Activated CD4-positive, alpha-beta memory T cell treated with anti-CD3 and anti-CD28 coated beads for 36 hours (primary cell): ENCODE measurements at regions not wholly inside any gene's neighbourhood (a gene's known extent, or its start where the extent isn't known, plus 50 kb on each side); places are given as distances from the start of the nearest gene placed in this dataset.
A peak's percentile ranks its signal among the peaks of the same experiment; 100 is the strongest.

Experiments used
- CTCF ChIA-PET: fragments of 350-600 bp; sonication (Branson Sonifier 250); formaldehyde crosslinking; loops from one replicate; lab custom pipeline; 2021; ENCODE audit warnings: antibody characterized with exemption, inconsistent platforms; lab: Charles Lee
- POLR2A ChIA-PET: fragments of 350-600 bp; sonication (Branson Sonifier 250); formaldehyde crosslinking; loops from one replicate; lab custom pipeline; 2021; ENCODE audit warnings: antibody characterized with exemption; lab: Charles Lee
- DNase-seq: peaks from one replicate; pipeline ENCODE4 v3.0.0-alpha.2; 2020
- H3K27ac Mint-ChIP-seq: one replicate; pipeline ENCODE4 v1.8.0; 2021; ENCODE audit warnings: mixed read lengths
- H3K27me3 Mint-ChIP-seq: one replicate; pipeline ENCODE4 v1.8.0; 2021; ENCODE audit warnings: mixed read lengths
- H3K36me3 Mint-ChIP-seq: one replicate; pipeline ENCODE4 v1.8.0; 2021; ENCODE audit warnings: mixed read lengths
- H3K4me1 Mint-ChIP-seq: one replicate; pipeline ENCODE4 v1.8.0; 2021; ENCODE audit warnings: low read depth, mixed read lengths
- H3K4me3 Mint-ChIP-seq: one replicate; pipeline ENCODE4 v1.8.0; 2021; ENCODE audit warnings: mild to moderate bottlenecking, mixed read lengths
- H3K9me3 Mint-ChIP-seq: one replicate; pipeline ENCODE4 v1.8.0; 2021; ENCODE audit warnings: mixed read lengths
- intact Hi-C: fragments of 100-400 bp; cut with micrococcal nuclease; formaldehyde crosslinking; loops from one replicate; pipeline ENCODE4 v1.15.1; 2023

DNA sequence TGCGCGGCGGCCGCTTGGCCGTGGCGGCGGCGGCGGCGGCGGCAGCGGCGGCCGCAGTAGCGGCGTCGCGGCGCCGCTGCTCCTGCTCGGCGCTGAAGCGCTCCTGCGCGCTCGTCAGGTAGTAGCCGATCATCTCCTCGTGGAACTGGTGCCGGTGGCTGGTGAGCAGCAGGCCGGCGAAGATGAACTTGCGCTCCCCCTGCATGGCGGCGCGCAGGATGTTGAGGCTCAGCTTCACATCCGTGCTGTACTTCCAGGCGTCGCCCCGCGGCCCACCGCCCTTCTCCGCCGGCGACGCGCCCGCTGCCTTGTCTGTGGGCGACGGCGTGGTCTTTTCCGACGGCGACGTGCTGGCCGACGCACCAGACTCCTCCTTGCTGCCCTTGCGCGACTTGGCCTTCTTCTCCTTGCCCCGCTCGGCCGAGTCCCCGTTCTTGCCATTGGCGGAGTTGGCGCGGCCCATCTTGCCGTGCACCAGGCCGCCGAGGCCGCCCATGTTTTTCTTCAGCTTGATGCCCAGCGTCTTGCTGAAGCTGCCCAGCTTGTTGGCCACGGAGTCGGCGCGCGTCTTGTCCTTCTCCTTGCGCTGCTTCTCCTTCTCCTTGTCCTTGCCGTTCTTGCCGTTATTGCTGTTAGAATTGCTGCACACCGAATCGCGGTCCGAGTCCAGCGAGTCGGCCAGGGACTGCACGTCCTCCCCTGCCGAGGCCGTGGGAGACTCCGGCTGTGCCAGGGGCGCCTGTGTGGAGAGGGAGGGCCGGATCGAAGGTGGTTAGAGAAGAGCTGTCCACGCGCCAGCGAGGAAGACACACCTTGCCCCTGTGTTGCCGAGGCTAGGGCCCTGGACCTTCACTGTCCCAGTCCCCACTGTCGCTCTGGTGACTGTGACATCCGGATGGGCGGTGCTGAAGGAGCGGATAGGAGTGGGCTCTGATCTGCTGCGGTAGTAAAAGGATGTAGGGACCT lies 157.6 kb downstream of the KLF13 start:
- H3K27ac Mint-ChIP-seq, result peak overlapping the region; percentile 85
- ChIA-PET POLR2A (interaction anchor here (0.6 to 3.9 kb wide), 8 partner anchors 10 to 158 kb away, joined by 3 to 36 read pairs (median 4); partner anchors contain the start of gene KLF13), CTCF (interaction anchor here (1.0 to 3.5 kb wide), 7 partner anchors 10 to 118 kb away, joined by 3 to 20 read pairs (median 8); no protein-coding TSS in a partner anchor)
- peaks cover 14% of the 10 kb centered on the region for H3K36me3 Mint-ChIP-seq
- DNase-seq, result peak; percentile 54
- peaks cover 5% of the 10 kb centered on the region for H3K27me3 Mint-ChIP-seq
- intact Hi-C loops, result loop anchor here (1.0 to 10.0 kb wide), 5 partner anchors 10 to 579 kb away; partner anchors contain the start of genes FAN1, KLF13 and MTMR10
- H3K4me1 Mint-ChIP-seq, result peaks cover 66% of the 10 kb centered on the region
- H3K4me3 Mint-ChIP-seq, result peak overlapping the region; percentile 81
- no peaks in the 10 kb centered on the region for H3K9me3 Mint-ChIP-seq

- peak overlapping the region; percentile 81 for H3K4me3 Mint-ChIP-seq
- DNase-seq, result no peak
- peaks cover 5% of the 10 kb centered on the region for H3K27me3 Mint-ChIP-seq
- POLR2A ChIA-PET, result interaction anchor here (0.6 to 3.9 kb wide), 4 partner anchors 11 to 138 kb away, joined by 3 to 27 read pairs (median 4); no protein-coding TSS in a partner anchor
- intact Hi-C loops, result loop anchor here (5.0 to 10.0 kb wide), 4 partner anchors 223 to 580 kb away; partner anchors contain the start of genes FAN1 and MTMR10
- no peaks in the 10 kb centered on the region for H3K9me3 Mint-ChIP-seq
- CTCF ChIA-PET, result interaction anchor here (2.4 to 3.5 kb wide), 2 partner anchors 11 to 119 kb away, joined by 20 read pairs; no protein-coding TSS in a partner anchor
- peaks cover 68% of the 10 kb centered on the region for H3K4me1 Mint-ChIP-seq
- H3K27ac Mint-ChIP-seq, result peak overlapping the region; percentile 85
- H3K36me3 Mint-ChIP-seq, result peaks cover 14% of the 10 kb centered on the region
These were observed 158.4 kb downstream of the KLF13 start for GRCh38 chr15:31484986-31485385.

- intact Hi-C loops, result loop anchor here (5.0 to 10.0 kb wide), 4 partner anchors 223 to 581 kb away; partner anchors contain the start of genes FAN1 and MTMR10
- Mint-ChIP-seq H3K27me3 (peaks cover 5% of the 10 kb centered on the region), H3K4me3 (no peak overlapping the region), H3K27ac (no peak overlapping the region), H3K9me3 (no peaks in the 10 kb centered on the region), H3K4me1 (peaks cover 68% of the 10 kb centered on the region), H3K36me3 (peaks cover 14% of the 10 kb centered on the region)
- POLR2A ChIA-PET, result interaction anchor here (0.6 to 3.9 kb wide), 2 partner anchors 11 to 51 kb away, joined by 3 to 27 read pairs; no protein-coding TSS in a partner anchor
- no peak for DNase-seq
- CTCF ChIA-PET, result no interaction called here
These were observed 158.8 kb downstream of the KLF13 start for GRCh38 chr15:31485431-31485830.

GRCh38 chr15:31485911-31486461 lies 159.4 kb downstream of the KLF13 start:
- no peak overlapping the region for H3K4me3 Mint-ChIP-seq
- peaks cover 2% of the 10 kb centered on the region for H3K9me3 Mint-ChIP-seq
- no peak overlapping the region for H3K27ac Mint-ChIP-seq
- H3K4me1 Mint-ChIP-seq, result peaks cover 68% of the 10 kb centered on the region
- POLR2A ChIA-PET, result interaction anchor here (0.5 kb wide), 1 partner anchor 811 kb away, joined by 5 read pairs; no protein-coding TSS in a partner anchor
- CTCF ChIA-PET, result interaction anchor here (6.0 to 6.1 kb wide), 2 partner anchors 12 to 48 kb away, joined by 90 to 312 read pairs; no protein-coding TSS in a partner anchor
- H3K27me3 Mint-ChIP-seq, result peaks cover 5% of the 10 kb centered on the region
- no peak for DNase-seq
- peaks cover 16% of the 10 kb centered on the region for H3K36me3 Mint-ChIP-seq
- intact Hi-C loops, result loop anchor here (5.0 to 10.0 kb wide), 4 partner anchors 224 to 581 kb away; partner anchors contain the start of genes FAN1 and MTMR10

DNA sequence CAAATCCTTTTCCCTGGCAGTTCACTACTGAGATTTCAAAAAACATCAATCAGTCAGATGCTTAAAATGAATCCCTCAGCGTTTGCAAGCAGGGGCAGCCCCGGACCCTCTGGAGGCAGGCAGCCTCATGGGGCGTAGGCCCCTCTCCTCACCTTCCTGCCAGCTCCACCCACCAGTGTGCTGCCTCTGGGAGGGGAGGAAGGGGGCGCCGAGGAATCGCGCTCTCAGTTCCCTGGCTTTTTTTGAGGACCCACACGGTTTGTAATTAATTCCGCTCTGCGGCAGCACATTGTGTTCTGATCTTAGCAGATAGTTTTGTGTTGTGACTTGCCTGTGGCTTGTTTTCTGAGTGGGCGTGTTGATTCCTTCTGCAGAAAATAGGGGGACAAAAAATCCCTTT lies 159.9 kb downstream of the KLF13 start:
- Mint-ChIP-seq H3K4me3 (no peak overlapping the region), H3K27ac (no peak overlapping the region), H3K9me3 (peaks cover 8% of the 10 kb centered on the region), H3K36me3 (peaks cover 19% of the 10 kb centered on the region), H3K4me1 (peaks cover 68% of the 10 kb centered on the region), H3K27me3 (peaks cover 5% of the 10 kb centered on the region)
- CTCF ChIA-PET, result interaction anchor here (4.9 to 6.1 kb wide), 3 partner anchors 12 to 272 kb away, joined by 86 to 312 read pairs (median 90); no protein-coding TSS in a partner anchor
- intact Hi-C loops, result loop anchor here (5.0 to 10.0 kb wide), 4 partner anchors 224 to 582 kb away; partner anchors contain the start of genes FAN1 and MTMR10
- DNase-seq, result no peak
- POLR2A ChIA-PET, result interaction anchor here (0.5 kb wide), 1 partner anchor 812 kb away, joined by 5 read pairs; no protein-coding TSS in a partner anchor

DNA sequence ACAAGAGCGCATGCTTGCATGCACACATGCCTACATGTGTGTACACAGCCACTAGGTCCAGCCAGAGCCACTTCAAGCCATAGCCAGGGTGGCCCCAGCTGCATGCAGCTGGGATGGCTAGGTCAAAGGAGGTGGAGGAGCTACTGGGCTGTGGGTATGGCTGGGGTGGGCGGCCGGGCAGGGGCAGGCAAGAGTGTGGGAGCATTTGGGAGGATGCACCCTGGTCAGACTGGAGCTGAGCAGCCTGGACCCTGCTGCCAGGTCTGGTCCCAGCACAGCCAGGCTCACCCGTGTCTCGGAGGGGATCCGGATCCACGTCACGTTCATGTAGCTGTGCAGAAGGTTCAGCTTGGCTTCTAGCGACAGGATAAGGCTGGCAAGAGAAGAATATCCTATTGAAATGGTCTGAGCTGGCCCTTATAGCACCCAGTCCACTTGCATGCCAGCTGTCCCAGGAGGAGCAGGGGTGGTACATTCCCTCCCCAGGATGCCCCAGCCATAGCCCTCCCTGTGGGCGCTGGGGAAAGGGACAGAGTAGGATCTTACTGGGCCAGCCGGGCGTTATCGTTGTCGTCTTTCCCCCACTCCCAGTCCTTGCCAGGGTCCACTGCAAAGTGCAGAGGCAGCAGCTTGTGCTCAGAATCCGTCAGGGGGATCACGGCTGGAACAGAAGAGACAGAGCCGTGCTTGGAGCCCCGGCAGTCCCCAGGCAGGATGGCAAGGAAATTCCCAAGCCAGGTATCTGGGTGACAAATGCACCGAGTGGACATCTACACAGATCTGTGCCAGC lies 160.5 kb downstream of the KLF13 start:
- ChIA-PET POLR2A (interaction anchor here (1.0 to 2.3 kb wide), 4 partner anchors 28 to 272 kb away, joined by 3 to 11 read pairs (median 7); no protein-coding TSS in a partner anchor), CTCF (interaction anchor here (0.8 to 6.1 kb wide), 15 partner anchors 13 to 505 kb away, joined by 3 to 312 read pairs (median 18); partner anchors contain the start of gene KLF13)
- H3K4me1 Mint-ChIP-seq, result peaks cover 64% of the 10 kb centered on the region
- H3K27me3 Mint-ChIP-seq, result peaks cover 5% of the 10 kb centered on the region
- no peak overlapping the region for H3K4me3 Mint-ChIP-seq
- H3K36me3 Mint-ChIP-seq, result peaks cover 24% of the 10 kb centered on the region
- no peak for DNase-seq
- H3K9me3 Mint-ChIP-seq, result peaks cover 13% of the 10 kb centered on the region
- no peak overlapping the region for H3K27ac Mint-ChIP-seq
- intact Hi-C loops, result loop anchor here (5.0 to 10.0 kb wide), 4 partner anchors 225 to 582 kb away; partner anchors contain the start of genes FAN1 and MTMR10

DNA sequence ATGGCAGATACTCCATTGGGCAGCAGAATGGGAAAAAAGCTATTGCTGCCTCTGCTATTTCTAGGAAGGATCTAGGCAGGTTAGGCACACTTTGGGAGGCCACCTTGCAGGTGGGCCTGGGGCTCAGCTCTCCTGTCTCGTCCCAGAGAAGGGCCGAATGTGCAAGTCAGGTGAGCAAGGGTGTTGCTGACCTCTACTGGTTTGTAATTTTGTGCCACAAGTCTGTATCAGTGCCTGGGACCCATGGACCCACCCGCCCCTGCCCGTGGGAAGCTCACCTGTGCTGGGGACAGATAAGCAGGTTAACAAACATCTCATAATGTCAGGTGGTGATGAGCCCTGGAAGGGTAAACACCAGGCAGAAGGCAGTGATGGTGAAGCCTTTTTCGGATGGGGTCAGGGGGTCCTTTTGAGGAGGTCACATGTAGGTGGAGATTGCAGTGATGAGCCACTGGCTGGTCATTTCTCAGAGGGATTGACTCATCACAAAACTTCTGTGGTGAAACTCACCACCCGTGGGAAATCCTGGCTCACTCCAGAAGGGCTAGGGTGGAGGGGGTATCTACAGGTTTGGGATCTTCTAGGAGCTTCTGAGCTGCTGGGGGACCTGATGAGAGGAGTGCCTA lies 161.3 kb downstream of the KLF13 start:
- intact Hi-C loops, result loop anchor here (1.0 to 10.0 kb wide), 13 partner anchors 14 to 583 kb away; partner anchors contain the start of genes FAN1, KLF13 and MTMR10
- ChIA-PET POLR2A (interaction anchor here (1.0 to 2.3 kb wide), 9 partner anchors 22 to 273 kb away, joined by 3 to 14 read pairs (median 5); no protein-coding TSS in a partner anchor), CTCF (interaction anchor here (0.6 to 6.1 kb wide), 45 partner anchors 8 to 585 kb away, joined by 3 to 312 read pairs (median 6); partner anchors contain the start of gene KLF13)
- Mint-ChIP-seq H3K9me3 (peaks cover 13% of the 10 kb centered on the region), H3K4me1 (peaks cover 57% of the 10 kb centered on the region), H3K36me3 (peaks cover 18% of the 10 kb centered on the region), H3K27me3 (peaks cover 4% of the 10 kb centered on the region), H3K27ac (peak overlapping the region; percentile 65), H3K4me3 (no peak overlapping the region)
- peak; percentile 73 for DNase-seq

DNA sequence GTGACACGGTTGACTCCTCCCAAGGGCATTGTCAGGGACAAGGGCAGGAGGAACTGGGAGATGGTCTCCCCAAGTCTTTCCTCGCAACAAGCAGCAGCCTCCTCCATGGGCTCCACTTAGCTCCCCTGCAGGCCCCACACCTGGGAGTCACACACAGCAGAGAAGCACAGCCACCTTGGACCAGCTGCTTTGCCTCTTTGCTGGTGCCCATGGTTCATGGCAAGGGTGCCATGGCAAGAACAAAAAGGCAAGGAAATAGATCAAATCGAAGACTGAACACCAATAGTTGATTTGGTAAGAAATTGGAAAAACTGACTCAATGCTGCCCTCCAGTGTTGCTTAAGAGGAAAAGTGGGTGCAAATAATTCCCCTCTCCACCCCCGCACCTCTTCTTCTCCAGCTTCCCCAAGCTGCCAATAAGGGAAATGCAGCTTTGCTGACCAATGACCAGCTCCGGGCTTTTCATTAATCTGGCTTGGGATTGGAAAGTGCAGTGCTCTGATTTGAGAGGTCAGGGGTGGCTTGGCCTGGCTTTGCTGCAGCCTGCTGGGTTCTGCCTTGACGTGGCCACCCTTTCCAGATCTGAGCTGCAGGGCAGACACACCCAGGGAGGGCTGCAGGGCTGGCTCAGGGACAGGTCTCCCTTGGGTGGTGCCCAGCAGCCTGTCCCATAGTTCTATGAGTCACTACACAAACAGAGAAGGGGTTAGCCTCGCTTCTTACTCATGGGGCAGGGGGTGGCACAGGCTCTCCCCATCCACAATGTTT lies 162.0 kb downstream of the KLF13 start:
- POLR2A ChIA-PET, result interaction anchor here (1.0 to 2.3 kb wide), 8 partner anchors 23 to 123 kb away, joined by 3 to 14 read pairs (median 6); no protein-coding TSS in a partner anchor
- Mint-ChIP-seq H3K9me3 (peaks cover 13% of the 10 kb centered on the region), H3K36me3 (peaks cover 17% of the 10 kb centered on the region), H3K27ac (peak overlapping the region; percentile 65), H3K4me1 (peaks cover 56% of the 10 kb centered on the region), H3K4me3 (no peak overlapping the region), H3K27me3 (peaks cover 3% of the 10 kb centered on the region)
- CTCF ChIA-PET, result interaction anchor here (0.6 to 6.1 kb wide), 53 partner anchors 9 to 586 kb away, joined by 3 to 312 read pairs (median 5); partner anchors contain the start of gene KLF13
- peak; percentile 54 for DNase-seq
- intact Hi-C loops, result loop anchor here (1.0 to 10.0 kb wide), 13 partner anchors 14 to 584 kb away; partner anchors contain the start of genes FAN1, KLF13 and MTMR10

DNA sequence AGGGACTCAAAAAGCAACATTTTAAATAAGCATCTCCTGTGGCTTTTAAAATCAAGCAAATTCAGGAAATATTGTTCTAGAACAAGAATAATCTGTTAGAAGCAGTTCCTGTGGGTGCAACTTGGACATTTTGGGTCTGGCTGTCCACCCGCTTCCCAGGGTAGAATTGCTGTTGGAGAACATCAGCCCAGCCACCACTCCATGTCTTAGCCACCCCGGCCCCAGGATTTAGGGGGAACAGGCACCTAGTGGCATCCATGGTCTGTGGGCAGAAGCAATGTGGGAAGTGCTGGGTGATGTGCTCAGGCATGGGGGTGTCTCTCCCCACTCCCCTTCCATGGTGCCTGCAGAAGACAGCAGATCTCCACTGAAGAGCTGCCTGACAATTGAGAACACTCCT lies 162.6 kb downstream of the KLF13 start:
- Mint-ChIP-seq H3K4me1 (peaks cover 55% of the 10 kb centered on the region), H3K36me3 (peaks cover 16% of the 10 kb centered on the region), H3K4me3 (no peak overlapping the region), H3K9me3 (peaks cover 13% of the 10 kb centered on the region), H3K27me3 (peaks cover 2% of the 10 kb centered on the region), H3K27ac (no peak overlapping the region)
- DNase-seq, result no peak
- ChIA-PET POLR2A (interaction anchor here (1.2 to 2.3 kb wide), 6 partner anchors 30 to 97 kb away, joined by 4 to 14 read pairs (median 8); no protein-coding TSS in a partner anchor), CTCF (interaction anchor here (0.6 to 6.1 kb wide), 45 partner anchors 9 to 586 kb away, joined by 3 to 312 read pairs (median 6); partner anchors contain the start of gene KLF13)
- intact Hi-C loops, result loop anchor here (2.0 to 10.0 kb wide), 6 partner anchors 96 to 584 kb away; partner anchors contain the start of genes FAN1 and MTMR10
